ENCODE measurements at regions not wholly inside any gene's neighbourhood (a gene's known extent, or its start where the extent isn't known, plus 50 kb on each side); places are given as distances from the start of the nearest gene placed in this dataset.

DNA sequence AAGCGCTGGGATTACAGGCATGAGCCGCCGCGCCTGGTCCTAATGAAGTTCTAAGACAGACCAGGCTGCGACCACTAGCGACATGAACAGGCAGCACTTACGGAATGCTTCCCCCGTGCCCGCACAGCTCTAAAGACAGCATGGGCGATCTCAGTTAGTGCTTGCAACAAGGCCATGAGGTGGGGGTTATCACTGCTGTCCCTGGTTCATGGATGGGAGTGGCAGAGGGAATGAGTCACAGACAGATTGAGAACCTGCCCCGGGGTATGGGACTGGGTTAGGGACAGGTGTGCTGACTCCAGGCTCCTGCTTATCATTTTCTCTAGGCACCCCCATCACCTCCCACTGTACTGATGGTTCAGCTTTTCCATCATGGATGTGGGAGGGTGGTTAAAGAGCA is 160.9 kb downstream of the VRK1 start:
- TF ChIP-seq CTCF (conservative IDR thresholded peaks at IDR 0.05) (no peak), ZFX (IDR thresholded peaks at IDR 0.05) (no peak)
